HG02938 (cell line): ENCODE measurements at regions not wholly inside any gene's neighbourhood (a gene's known extent, or its start where the extent isn't known, plus 50 kb on each side); places are given as distances from the start of the nearest gene placed in this dataset.

ENCODE experiments used
- ATAC-seq: cut with Tn5 transposase; IDR thresholded peaks from one replicate; pipeline ENCODE4 v1.9.1; 2021; ENCODE audit warnings: mild to moderate bottlenecking, moderate library complexity; ENCODE audit not compliant: unreplicated experiment

DNA sequence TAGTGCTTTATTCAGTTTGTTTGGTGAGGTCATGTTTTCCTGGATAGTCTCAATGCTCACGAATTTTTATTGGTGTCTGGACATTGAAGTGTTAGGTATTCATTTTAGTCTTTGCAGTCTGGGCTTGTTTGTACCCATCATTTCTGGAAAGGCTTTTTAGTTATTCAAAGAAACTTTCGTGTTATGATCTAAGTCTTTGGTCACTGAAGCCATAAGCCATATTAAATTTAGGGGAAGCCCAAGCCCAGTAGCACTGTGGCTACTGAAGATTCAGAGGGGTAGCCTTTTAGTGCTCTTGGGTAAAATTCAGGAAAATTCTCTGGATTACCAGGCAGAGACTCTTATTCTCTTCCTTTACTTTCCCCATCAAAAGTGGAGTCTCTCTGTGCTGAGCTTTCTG, 56.2 kb upstream of the PEX5L start:
- no peak for ATAC-seq

DNA sequence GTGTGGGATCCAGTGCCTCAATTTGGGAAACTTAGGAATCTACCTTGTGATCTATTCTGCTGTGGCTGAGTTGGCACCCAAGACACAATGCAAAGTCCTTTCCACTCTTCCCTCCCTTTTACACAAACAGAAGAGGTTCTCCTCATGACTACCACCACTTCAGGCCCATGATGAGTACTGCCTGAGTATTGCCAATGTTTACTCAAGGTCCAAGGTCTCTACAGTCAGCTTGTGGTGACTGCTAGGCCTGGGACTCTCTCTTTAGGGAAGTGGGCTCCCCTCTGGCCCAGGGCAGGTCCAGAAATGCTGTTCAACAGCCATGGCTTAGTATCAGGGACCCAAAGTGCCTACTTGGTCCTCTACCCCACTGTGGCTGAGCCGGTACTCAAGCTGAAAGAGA, 56.8 kb upstream of the PEX5L start:
- ATAC-seq: no peak

DNA sequence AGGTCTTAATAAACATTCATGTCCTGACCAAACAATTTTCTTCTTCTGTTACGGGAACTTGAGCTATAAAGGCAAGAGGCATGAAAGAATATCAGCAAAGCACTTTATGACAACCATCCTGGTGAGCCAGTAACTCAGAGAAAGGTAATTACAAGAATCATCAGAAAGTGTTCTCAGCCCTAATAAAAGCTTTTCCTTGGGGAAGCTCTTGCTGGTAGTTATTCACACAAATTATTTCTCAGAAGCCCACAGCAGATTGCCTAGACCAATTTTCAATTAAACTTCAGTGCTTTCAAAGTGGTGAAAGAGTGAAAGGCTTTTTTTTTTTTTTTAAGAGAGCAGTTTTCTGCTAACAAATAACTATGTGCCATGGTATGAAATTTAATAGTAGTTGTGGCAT, 60.9 kb upstream of the PEX5L start:
- ATAC-seq: no peak

DNA sequence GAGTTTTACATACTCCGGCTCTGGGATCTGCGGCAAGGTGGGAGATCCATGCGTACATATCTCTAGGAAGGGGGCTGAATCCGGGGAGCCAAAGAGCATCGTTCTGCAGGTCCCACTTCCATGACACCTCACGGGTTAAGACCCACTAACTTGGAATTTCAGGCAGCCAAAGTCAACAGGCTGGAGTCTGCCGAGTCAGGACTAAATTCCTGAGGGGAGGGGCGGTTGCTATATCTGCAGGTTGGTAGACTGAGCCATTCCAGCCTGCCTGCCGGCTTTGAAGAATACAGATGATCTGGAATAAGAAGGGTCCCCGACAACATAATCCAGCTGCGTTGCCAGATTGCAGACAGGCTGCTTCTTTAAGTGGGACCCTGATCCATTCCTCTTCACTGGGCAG, 65.4 kb upstream of the PEX5L start:
- no peak for ATAC-seq

DNA sequence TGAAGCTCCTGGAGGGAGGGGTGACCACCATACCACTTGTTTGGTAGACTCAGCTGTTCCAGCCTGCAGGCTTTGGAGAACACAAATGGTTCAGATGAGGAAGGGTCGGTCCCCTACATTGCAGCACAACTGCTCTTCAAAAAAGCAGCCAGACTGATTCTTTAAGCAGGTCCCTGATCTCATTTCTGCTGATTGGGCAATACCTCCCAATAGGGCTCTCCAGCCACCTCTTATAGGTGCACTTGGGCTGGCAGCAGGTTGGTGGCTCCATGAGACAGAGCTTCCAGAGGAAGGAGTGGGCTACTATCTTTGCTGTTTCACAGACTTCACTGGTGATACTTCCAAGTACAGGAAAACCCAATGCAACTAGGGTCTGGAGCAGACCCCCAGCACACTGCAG, 65.9 kb upstream of the PEX5L start:
- ATAC-seq: no peak

DNA sequence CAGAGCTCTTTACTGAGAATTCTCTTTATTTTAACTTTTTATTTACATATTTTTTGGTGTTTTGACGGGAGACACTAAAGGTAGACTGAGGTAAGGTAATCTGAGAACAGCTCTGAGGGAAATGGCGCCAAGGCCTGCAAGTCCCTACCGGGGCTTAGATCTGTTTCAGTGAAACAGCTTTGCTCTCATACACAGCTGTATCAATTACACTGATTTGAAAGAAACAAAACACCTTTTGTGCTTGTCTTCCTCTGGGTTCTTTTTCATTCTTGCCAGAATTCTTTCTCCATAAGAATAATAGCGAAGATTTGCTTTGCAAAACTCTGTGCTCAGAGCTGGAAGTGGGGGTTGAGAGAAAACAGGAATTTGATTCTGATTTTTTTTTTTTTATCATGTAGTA, 79.5 kb upstream of the PEX5L start:
- ATAC-seq: no peak

DNA sequence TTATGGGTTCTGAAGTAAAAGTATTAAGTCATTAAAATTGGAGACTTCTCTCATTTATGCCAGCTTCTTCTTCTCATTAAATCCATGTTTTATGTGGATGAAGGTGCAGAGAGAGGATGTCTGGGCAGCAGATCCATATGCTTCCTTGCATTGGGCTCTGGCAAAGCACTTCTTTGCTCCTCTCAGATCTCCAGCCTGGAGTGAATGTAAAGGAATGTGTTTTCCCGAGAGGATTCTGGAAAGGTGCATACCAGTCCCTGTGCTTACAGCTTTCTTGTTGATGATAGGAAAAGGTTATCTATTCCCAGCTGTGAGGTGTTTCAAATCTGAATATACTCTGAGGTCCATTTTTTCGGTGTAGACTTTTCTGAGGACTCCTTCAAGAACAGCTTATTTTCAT, 79.9 kb upstream of the PEX5L start:
- no peak for ATAC-seq

DNA sequence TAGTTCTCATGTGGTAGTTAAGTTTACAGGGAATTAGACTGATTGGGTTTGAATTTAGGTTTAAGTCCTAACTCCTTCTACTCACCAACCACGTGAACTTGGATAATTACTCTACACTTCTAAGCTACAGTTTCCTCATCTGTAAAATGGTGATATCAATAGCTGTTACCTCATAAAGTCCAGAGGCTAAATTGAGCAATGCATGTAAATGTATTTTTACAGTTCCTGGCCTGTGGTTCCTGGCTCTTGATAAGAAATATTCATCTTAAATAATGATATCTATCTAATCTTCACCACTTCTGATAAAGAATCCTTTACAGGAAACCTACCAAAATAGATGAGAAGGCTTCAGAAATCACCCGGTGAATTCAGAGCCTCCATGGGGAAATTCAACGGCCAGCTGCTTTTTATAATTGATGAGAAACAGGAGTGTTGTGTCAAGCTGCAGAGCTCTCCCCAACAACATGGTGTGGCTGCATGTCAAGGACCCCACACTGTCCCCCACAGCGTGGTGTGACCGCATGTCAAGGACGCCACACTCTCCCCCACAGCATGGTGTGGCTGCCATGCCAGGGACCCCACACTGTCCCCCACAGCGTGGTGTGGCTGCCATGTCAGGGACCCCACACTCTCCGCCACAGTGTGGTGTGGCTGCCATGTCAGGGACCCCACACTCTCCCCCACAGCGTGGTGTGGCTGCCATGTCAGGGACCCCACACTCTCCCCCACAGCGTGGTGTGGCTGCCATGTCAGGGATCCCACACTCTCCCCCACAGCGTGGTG, 80.8 kb upstream of the PEX5L start:
- no peak for ATAC-seq

DNA sequence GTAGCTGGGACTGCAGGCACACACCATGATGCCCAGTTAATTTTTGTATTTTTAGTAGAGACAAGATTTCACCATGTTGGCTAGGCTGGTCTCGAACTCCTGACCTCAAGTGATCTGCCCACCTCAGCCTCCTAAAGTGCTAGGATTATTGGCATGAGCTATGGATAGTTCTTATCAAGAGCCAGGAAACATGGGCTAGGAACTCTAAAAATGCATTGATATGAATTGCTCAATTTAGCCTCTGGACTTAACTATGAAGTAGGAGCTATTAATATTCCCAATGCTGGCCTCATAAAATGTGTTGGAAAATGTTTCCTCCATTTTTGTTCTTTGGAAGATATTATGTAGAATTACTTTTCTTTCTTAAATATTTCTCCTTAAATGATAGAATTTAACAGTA, 82.8 kb upstream of the PEX5L start:
- ATAC-seq: no peak

DNA sequence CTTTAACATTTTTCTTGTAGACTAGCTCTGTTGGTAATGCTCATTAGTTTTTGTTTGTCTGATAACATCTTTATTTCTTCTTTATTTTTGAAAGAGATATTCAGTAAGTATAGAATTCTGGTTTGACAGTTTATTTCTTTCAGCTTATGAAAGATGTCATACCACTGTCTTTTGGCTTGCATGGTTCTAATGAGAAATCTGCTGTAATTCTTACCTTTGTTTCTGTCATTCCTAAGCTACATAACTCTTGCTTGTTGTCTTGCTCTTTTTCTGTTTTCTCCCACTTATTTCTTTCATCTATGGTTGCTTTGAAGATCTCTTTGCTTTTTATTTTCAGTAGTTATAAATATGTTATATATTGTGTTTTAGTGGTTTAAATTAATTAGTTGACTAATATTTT, 87.2 kb upstream of the PEX5L start:
- ATAC-seq: no peak

DNA sequence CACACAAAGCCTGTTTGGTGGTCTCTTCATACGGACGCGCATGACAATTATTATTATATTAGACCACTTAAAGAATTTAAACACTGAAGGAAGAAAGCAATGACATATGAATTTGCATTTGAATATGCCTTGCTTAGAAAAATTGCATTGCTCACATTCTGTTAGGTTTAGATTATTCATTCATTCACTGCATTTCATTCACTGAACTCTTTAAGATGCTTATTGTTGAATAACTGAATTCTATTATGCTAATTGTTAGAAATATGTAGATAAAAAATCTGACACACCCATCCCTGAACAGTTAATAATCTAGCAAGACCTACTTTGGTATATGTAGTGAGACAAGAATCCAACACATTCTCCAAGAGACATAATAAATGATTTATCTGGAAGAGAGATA, 94.4 kb upstream of the PEX5L start:
- no peak for ATAC-seq

DNA sequence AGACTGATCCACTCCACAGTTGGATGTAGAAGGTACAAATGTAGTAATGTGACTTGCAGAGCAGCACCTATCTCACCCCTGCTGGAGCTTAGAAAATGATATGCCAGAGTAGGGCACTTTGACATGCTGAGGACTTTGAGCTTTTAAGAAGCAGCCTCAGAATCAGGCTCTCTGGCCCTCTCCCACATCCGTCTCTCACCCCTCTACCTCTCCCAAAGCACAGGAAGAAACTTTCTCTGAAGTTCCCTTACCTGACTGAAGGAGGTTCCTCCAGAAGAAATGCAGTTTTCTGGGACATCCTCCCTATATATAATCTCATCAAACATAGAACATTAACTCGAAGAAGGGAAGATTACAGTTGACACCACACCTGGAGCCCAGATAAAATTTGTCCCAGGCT, 98.4 kb upstream of the PEX5L start:
- no peak for ATAC-seq

DNA sequence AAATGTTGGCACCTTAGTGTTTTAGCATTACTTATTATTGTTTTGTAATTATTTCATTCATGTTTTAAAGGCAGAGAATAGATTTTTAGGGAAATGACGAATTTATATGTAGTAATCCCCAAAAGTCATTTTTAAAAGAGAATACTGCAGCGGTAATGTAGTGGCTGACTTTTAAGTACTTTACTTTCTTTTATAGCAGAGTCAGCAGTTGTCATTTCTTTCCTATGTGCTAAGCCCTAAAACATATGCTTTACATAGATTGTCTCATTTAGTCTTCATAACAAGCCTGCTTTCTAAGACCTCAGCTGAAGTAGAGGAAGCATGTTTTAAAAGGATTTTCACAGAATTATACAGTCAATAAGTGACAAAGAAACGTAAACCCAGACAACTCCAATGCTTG, 102.1 kb upstream of the PEX5L start:
- ATAC-seq: no peak

DNA sequence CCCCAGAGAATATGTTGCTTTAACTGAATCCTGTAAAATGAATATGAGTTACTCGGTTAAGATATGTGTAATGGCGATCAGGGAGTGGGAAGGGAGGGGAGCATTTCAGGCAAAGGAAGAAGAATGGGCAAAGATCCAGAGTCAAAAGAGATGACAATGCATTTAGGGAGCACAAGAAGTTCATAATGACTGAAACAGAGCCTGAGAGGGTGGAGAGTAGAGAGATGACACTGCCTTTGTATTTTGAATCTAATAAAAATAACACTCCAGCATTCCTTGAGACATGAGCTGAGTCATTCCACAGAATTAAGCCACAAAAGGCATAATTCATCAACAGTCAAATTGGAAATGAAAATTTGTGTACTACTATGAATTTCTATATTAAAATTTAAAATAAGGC, 105.3 kb upstream of the PEX5L start:
- ATAC-seq: no peak

DNA sequence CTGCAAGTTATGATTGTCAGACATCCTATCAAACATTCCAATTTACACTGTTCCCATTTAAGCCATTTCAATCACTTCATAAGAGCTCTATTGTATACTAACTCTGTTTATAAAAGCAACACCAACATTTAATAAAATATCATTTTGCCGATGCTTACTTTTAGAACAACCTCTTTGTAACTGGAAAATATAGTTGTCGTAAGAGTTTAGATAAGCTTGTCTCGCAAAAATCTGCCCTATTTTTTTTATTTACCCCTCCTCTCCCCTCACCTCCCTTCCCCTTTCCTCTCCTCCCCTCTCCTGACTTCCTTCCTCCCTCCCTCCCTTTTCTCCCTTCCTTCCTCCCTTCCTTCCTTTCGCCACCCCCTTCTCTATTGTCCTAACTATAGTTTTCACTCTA, 105.7 kb upstream of the PEX5L start:
- ATAC-seq: no peak

DNA sequence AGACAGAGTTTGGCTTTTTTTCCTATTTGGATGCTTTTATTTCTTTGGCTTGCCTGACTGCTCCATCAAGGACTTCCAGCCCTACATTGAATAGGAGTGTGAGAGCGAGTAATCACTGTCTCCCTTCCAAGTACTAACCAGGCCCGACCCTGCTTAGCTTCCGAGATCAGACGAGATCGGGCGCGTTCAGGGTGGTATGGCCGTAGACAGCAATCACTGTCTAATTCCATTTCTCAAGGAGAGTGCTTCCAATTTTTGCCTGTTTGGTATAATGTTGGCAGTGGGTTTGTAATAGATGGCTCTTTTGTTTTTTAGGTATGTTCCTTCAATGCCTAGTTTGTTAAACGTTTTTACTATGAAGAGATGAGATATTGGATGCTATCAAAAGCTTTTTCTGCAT, 125.0 kb upstream of the PEX5L start:
- no peak for ATAC-seq

DNA sequence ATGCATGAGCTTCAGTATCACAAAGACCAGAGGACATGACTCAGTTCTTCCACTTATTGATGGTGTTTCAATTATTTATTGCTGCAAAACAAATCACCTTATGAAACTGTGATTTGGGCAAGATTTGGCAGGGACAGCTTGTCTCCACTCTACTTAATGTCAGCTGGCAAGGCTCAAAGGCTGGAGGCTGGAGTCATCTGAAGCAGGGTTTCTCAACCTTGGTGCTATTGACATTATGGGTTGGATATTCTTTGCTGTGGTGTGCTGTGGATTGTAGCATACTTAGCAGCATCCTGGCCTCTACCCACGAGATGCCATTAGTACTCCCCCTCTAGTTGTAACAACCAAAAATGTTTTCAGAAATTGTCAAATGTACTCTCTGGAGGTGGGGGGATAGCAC, 138.8 kb upstream of the PEX5L start:
- ATAC-seq: peak; percentile 14

DNA sequence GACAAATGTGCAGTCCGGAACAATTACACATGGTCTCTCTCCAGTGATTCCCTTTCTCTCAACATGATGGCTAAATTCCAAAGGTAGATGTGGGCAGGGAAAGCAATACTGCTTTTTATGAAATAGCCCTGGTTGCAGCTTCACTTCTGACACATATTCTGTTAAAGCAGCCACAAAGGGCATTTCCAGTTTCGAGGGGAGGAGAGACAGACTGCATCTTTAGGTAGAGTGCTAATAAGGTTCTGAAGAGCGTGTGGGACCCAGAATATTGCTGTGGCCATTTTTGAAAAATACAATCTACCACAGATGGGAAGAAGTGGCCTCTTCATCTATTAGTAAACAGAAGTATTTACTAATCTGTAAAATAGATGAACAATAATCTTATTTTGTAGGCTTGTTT, 139.3 kb upstream of the PEX5L start:
- ATAC-seq: peak; percentile 83

DNA sequence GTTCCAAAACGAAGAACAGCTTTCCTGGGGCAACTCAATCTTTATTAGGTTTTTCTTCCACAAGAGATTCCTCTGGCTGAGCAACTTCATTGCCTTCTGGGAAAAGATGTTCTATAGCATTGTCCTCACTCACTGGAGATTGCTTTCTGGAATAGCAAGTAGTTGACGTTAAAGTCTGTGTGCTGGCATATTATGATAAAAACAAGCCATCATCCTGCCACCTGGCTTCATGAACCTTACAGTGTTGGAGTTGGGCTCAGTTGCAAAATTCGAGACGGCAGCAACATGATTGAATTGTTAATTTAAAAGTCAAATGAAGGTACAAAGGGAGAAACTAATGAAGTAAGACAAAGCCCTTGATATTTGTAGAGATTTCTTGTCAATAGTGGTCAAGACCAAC, 140.5 kb upstream of the PEX5L start:
- ATAC-seq: no peak

DNA sequence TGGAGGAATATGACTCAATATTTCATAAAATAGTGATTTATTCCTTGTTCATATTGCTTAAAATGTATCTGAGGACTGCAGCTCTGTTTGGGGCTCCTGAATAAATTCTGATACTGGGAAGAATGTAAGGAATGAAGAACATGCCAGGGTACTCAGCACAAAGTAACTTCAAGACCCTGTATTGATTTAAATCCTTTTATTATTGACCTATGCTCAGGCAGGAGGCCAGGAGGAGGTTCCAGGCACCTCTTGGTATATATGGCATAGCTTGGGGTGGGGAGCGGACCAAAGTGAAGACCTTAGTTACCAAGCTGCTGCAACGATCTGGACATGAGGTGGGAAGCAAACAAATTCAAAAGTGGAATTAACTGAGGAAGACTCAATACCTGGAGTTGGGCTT, 142.8 kb upstream of the PEX5L start:
- no peak for ATAC-seq

DNA sequence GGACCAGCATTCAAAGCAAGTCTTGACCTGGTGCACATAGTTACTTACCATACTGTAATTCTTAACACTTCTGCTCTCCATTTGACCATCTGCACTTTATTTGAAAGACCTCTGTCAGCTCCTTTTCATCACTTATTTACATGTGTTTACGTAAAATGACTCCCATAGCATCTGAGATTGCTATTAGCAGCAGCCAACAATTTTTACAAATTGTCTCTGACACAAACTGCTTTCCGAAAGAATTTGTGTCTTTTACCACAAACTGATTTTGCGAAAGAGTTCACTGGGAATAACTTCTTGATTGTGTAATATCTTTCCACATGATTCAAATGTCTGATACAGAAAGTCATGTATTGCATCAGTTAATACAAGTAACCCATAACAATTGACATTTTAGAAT, 144.1 kb upstream of the PEX5L start:
- ATAC-seq: no peak

DNA sequence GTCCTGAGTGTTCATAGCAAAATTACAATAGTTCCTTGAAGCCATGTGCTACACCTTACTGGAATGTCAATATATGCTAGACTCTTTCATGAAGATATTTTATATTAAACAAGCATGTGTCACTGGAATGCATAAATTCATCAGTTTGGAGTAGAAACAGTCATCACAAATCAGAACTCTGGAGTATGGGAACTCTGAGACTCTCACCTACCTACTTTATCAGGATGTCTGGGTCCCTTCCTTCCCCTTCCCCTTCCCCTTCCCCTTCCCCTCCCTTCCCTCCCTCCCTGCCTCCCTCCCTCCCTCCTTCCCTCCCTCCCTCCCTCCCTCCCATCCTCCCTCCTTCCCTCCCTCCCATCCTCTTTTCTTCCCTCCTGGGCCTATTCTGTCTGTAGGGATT, 144.7 kb upstream of the PEX5L start:
- ATAC-seq: no peak

DNA sequence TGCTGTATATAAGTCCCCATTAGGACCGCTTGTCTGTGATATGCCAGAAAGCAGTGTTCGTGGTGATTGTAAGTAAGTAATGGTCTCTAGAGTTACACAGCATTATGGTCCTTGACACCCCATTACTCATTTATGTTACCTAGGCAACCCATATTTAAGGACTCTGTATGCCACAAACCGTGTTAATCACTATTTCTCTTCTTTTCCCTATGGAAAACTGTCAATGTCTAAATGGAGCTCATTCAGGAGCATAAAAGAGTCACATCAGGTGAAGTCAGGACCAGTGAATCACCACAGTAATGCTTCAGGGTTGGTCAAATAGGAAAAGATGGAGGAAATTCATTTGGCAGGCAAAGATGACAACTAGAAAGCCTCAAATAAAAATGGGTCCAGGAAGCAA, 146.6 kb upstream of the PEX5L start:
- no peak for ATAC-seq
